Dermis microvascular lymphatic vessel endothelial cell (primary cell): ENCODE measurements at regions not wholly inside any gene's neighbourhood (a gene's known extent, or its start where the extent isn't known, plus 50 kb on each side); places are given as distances from the start of the nearest gene placed in this dataset.

Experiments
- DNase-seq, 2 donors: peaks; one replicate each; pipeline versions ENCODE4 v3.0.0 to v3.0.0-alpha.2; 2010; ENCODE audit warnings: low read depth in 2 of 2

DNA sequence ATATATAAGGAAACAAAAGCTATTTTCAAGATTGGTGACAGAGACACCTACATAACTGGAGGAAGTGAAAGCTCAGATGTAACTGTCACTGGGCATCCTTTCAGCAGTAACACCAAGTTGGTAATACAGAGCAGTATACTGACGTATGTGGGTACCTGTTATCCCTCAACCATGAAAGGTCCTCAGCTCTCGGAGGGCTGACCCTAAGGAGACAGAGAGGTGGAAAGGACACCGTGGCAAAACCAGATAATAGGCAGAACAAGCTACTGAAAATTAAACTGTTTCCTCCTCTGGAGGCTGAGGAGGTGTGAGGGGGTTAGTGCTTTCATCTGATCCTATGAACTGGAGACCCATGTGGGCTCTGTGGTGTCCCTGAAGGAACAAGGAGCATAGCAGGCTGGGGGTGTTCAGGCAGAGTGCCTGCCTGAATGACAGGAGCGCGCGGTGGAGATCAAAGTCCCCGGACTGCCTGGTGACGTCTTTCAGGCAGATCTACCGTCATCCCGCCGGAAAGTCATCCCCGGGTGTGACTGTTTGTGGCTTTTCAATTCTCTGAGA is 130.2 kb upstream of the FSTL4 start:
- DNase-seq: no peak

DNA sequence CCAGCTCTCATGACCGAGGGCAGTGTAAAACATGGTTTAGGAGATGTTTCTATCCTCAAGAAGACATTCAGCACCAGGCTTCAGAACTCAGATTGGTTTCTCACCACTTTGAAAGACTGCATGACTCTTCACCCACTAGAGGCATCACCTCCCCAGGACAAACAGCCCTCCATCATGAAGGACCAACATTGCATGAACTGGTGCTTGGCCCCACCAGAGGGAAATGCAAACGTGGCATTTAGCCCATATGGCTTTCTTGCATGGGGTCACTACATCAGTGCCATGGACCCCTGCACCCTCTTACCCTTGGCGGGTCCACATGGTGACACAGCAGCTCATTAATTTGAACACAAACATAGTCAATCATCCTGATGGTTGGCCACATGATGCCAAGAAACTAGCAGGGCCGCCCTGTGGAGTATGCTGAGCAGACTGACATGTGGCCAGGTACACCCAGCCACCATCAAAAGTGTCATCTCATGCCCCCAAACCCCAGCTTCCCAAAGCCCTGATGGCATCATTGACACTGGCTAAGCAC is 129.5 kb upstream of the FSTL4 start:
- no peak for DNase-seq

DNA sequence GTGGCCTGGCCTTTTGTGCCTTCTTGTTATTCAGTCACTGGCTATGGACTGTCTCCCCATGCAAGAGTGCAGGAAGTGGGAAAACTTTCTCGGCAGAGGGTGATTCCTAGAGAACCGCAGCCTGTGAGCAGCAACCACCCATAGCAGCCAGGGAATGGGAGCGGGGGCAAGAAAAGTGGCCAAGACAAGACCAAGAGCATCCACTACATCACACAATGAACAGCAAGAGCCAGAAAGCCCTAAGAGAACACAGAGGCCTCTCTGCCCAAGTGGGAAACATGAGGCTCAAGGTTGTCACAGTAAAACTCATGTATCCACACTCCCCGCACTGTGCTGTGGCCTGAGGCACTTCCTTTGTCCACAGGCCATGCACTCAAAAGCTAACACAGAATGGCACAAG is 129.1 kb upstream of the FSTL4 start:
- no peak for DNase-seq

DNA sequence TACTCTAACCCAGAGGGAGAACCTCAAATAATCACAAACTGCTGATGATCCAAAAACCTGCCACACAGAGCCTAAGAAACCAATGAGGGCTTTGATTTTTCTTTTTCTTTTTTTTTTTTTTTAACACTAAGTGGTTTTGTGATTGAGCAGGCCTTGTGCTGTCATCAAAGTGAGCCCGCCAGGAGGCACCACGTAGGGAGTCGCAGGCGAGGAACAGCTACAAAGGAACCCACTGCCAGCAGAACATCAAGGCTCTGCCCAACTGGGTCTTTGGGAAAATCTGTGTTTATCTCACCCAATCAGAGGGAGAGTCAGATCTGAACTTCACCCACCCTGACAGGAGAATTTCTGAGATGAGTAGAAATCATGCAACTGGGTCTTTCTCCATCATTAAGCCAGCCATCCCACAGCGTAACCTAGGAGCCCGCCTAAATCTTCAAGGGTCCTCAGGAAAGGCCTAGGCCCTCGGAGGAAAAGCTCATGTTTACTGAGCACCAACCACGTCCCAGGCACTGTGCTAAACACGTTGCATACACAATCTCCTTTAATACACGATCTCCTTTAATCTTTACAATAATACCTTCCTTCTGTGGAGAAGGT is 126.9 kb upstream of the FSTL4 start:
- DNase-seq: no peak

DNA sequence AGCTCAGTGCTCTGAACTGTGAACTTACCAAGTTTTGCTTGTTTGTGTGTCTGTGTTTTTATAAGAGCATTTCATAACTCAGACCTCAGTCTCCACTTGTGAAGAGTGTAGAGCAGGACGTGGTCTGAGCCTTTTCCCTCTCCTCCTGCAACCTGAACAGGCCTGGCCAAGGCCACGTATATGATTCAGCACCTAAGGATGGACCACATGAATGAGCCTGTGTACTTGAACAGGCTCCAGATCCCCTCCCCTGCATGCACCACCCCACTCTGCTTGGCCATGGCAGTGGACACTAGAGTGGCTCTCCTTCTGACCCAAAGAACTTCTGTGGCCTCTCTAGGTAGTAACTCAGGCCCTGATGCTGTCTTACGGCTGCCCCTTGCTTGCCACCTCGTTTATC is 125.9 kb upstream of the FSTL4 start:
- DNase-seq: no peak

DNA sequence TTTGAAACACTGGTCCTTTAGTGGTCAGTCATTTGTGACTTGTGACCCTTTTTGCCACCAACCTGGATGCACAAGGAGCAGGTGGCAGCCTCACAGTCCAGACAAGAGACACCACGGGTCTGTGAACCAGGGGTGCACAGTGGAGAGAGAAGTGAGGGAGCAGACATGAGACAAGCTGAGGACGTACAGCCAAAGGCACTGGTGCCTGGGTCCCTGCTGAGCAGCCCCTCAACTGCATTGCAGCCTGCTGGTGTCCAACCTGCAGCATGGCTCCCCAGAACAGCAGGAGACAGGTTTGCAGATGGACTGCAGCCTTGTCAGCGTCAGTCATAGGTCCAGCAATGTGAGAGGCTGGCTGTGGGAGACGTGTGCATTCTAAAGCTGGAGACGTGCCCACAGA is 124.2 kb upstream of the FSTL4 start:
- DNase-seq: no peak

DNA sequence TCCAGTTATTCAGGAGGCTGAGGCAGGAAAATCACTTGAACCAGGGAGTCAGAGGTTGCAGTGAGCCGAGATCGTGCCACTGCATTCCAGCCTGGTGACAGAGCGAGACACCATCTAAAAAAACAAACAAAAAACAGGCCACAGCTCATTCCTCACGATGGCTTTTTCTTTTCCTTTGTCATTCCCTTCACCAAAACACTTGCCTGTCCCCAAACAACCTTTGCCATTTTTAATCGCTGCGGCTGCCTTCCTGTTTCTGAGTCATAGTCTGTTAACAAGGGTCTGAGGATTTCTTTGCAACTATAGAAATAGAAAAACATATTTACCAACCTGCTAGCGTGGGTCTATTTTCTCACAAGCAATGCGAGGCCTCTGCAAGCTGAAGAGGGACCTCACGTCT is 123.0 kb upstream of the FSTL4 start:
- DNase-seq: peak; percentile 26 to 90

DNA sequence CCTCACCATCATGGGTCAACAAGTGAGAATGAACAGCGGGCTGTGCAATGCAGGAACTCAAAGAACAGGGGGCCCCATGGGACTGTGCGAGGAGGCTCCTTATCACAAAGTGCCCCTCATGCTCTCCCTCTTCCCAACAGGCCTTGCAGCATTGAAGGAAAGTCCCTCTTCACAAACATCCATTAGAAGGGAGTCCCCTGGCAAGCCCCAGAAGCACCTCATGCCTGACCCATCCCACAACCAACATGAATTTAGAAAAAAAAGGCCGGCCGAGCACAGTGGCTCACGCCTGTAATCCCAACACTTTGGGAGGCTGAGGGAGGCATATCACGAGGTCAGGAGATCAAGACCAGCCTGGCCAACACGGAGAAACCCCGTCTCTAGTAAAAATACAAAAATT is 122.6 kb upstream of the FSTL4 start:
- no peak for DNase-seq

DNA sequence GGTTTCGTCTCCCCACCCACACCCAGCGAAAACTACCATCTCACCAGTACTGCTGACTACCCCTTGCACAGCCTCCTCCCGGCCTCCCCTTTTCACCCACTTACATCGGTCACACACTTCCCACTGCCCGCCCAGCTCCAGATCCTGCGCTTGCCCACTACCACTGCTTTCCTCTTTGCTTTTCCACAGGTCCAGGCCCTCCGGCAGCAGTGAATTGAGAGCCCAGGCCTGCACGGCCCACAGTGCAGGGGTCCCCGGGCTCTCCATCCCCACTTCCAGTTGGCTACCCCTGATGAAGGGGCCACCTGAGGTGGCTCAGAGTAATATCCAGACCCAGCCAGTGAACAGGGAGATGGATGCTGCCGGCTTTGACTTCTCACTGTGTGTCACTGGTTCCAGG is 120.2 kb upstream of the FSTL4 start:
- DNase-seq: no peak

DNA sequence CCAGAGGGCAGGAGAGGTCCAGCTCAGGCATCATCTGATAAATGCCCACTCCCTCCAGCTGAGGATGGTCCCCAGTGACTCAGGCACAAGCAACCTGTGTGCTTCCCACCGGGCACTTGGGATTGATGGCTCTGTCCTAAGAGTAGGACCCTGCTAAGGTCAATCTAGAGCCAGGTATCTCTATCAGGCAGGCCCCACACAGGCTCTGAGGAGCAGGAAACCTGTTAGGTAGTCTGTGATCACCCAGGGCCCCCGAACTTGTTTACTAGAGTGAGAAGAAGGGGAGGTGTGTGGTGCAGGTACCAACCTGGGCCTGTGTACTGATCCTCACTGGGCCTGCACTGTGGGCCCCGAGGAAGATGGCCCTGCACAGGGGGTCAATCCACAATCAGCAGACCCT is 119.6 kb upstream of the FSTL4 start:
- no peak for DNase-seq

DNA sequence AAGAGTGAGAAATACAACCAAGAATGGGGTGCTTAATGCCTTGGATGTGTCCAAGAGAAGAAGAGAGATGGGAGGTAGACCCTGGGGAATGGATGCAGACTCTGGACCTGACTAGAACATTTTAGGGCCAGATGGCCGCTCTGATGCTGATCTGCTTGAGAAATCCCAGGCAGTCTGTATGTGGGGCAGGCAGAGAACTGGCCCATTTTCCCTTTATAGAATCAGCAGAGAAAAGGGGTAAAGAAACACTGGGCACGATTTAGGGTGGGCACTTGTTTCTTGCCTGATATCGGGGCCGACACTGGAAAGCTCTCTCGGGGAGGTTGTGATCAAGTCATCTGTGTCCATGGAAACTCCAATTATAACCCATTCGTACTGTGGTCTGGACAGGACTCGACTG is 118.5 kb upstream of the FSTL4 start:
- DNase-seq: no peak

DNA sequence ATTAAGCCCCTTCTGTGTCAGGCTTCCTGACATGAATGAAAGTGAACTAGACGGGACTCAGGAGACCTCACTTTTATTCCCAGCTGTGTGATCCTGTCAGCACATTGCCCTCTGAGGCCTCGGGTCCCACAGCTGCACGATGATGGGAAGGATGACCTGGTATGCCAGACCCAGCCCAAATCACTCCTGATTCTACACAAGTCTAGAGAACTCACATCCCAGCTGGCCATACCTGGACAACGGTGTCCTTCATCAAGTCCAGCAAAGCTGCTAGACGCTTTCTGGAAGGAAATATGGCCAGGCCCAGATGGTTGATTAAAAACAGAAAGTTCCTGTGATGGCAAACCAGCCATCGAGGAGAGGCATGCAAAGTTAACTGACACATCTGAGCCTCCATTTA is 118.0 kb upstream of the FSTL4 start:
- no peak for DNase-seq

DNA sequence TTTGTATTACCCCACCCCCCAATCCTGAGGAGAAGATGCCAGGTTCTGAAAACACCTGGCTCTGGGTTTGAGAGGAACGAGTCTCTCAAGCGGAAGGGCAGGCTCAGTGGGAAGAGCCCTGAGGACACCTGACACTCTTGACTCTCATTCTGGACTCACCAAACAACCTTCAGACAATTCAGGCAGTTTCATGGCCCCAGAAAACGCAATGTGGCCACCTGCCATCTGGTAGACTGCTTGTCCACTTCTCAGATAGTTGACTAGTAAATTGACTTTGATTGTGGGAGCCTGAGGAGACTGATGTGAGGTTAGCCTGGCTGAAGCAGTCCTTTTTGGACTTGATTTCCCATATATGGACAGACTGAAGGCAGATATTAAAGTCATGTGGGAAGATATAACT is 117.5 kb upstream of the FSTL4 start:
- DNase-seq: no peak

DNA sequence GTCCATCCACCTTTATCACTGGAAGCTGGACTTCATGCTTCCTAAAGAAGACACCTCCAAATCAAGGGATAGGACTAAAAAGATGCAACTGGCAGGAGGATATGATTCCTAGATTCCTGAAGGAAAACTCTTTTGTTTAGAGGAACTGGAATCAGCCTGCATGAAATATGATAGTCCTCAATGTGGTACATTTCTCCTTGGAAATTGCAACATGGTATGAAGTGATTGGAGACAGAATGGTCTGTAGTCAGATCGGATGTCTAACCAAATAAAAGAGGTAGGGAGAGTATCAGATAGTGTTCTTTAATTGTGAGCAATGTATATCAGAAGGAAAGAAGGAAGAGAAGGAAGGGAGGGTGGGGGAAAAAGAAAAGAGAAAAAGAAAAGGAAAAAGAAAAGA is 116.1 kb upstream of the FSTL4 start:
- no peak for DNase-seq

DNA sequence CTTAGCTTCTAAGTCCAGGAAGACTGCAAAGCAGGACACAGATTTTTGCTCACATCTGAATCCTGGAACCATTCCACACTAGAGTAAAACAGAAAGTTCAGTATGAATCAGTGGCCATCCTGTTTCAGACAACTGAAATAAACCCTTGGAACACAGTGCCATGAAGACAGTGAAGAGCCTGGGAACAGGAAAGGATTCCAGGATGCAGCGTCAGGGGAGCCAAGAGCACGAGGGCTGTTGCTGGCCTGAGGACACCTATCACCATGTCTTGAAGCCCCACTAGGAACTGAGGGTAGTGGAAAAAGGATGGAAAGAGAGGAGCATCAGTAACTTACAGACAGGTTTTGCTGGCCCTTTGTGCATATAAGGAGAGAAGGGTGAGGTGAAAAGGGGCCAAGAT is 115.3 kb upstream of the FSTL4 start:
- peak; percentile 3 to 48 for DNase-seq

DNA sequence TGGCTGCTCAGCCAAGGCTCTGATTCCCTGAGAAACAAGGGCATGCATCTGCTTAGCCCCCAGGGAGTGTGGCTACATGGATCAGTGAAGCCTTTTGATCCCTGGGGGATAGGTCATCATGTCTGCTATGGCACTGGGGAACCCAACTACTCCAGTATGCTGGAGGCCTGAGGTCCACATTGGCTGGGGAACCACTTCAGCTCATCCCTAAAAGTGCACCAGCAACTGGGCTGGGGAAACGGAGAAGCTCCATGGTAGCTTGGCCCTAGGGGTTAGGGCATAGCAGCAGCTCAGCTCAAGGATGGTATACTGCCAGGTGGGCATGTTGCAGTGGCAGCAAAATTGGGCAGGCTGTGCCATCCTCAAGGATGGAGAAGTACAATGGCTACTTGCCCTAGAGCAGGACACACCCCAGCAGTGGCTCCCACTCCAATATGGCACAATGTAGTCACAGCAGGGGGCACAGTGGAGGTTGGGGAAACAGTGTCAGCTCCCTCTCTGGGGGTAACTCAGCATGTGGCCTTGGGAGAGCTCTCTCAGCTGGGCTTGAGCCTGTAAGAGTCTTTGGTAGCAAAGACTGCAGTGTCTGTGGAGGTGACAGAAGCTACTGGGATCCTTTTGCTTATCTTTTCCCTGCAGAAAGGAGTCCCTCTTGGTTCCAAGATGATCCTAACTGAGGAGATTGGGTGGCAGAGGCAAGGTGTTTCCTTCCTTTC is 111.5 kb upstream of the FSTL4 start:
- no peak for DNase-seq

DNA sequence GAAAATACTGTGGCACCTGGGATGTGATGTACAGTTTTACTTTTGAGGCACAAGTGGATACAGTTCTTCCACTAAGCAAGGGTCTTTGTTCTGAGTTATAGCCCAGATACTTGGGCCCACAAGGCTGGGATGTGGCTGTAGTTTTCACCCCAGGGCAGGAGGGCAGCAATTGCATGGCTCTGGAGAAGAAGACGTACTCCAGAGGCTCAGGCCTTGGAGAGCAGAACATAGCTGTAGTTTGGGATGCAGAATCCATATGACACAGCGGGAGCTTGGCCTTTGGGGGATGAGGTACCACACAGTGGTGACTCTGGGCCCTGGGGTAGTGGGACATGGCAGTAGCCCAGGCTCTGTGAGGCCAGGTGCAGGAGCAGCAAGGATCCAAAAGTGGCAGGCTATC is 110.8 kb upstream of the FSTL4 start:
- no peak for DNase-seq

DNA sequence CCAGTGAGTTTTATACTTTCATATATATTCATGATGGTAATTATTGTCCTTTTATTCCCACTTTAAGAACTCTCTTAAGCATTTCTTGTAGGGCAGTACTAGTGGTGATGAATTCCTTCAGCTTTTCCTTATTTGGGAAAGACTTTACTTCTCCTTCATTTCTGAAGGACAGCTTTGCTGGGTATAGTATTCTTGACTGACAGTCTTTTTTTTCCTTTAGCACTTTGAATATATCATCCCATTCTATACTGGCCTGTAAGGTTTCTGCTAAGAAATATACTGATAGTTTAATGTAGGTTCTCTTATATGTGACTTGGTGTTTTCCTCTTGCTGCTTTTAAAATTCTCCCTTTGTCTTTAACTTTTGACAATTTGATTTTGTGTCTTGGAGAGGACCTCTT is 109.0 kb upstream of the FSTL4 start:
- no peak for DNase-seq

DNA sequence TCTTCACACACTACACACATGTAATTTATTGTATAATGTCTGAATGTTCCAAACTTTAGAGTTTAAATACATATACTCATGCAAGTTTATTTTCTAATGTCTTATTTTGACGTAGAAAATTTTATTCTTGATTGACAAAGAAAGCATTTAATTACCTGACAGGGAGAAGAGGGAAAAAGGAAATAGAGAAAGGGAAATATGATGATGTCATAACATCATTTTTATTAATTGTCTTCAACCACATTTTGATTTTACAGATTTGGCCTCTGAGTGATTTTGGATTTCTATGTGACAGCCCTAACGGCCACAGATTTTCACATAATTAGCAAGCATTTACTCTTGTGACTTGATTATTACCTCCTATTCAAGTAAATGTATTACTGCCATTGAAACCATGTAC is 106.1 kb upstream of the FSTL4 start:
- no peak for DNase-seq

DNA sequence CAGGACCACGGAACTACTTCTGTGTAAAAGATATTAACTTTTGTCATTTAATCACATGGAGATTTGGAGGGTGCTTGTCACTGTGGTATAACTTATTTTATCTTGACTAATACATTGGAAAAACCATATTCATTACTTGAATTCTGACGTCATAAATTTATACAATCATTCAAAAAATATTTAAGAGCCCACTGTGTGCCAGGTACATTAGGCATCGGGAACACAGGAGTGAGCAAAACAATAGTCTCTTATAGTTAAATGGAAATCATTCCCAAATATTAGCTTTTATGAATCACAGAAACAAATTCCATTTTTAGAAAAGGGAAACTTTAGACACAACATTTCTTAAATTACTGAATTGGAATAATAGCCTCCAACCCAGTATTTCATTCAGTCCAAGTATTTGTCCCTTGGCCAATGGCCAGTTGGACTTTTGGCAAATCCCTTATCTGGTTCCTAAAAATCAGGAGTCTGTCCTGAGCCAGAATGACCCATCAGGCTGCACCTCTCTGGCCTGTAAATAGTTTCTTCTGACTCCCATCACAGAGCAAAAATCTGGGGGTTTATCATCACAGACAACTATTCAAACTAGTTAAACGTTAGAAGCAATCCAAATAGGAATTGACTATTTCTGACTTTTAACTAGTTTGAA is 104.3 kb upstream of the FSTL4 start:
- no peak for DNase-seq

DNA sequence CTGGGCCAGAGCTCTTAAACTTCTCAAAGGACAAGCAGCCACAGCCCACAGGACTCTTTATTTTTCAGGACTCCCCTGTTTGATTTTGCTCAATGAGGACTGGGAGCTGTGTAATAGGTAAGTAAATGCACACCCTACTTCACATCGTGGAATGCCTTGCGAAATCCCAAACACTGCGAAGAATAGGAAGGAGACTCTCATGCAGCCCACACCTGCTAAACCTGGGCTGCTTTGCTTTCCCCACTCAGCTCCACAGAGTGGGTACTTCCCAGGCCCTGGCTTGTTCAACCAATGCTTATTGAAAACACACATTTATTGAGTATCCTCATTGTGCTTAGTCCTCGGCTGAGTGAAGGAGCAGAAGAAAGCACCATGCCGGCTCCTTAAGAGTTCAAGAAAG is 103.3 kb upstream of the FSTL4 start:
- no peak for DNase-seq

DNA sequence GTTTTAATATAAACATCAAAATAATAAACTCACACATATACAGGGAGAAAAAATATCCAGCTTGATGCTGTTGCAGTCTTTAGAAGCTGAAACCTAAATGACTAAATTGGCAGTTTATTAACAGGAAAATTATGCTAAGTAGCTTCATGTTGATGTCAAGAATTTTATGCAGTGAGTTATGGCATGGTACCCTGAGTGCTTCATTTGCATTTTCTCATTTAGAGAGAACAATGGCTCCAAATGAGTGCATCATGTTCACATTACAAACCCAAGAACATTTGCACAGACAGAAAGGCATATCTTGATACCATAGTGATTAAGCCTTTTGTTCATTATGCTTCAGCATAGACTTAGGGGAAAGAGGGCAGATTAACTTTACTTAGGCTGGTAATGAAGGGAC is 102.9 kb upstream of the FSTL4 start:
- no peak for DNase-seq
